HG03159 (cell line): ENCODE measurements at regions not wholly inside any gene's neighbourhood (a gene's known extent, or its start where the extent isn't known, plus 50 kb on each side); places are given as distances from the start of the nearest gene placed in this dataset.

Source experiments
- ATAC-seq: cut with Tn5 transposase; IDR thresholded peaks from one replicate; pipeline ENCODE4 v1.9.1; 2021; ENCODE audit warnings: mild to moderate bottlenecking, moderate library complexity; ENCODE audit not compliant: unreplicated experiment

- no peak for ATAC-seq
These were observed 244.5 kb upstream of the KCNMB2 start for GRCh38 chr3:178291574-178292370.

- no peak for ATAC-seq
These were observed 240.8 kb upstream of the KCNMB2 start for GRCh38 chr3:178295292-178295912.

GRCh38 chr3:178297199-178297598, 239.0 kb upstream of the KCNMB2 start:
- ATAC-seq: no peak

- no peak for ATAC-seq
These were observed 238.5 kb upstream of the KCNMB2 start for GRCh38 chr3:178297740-178298139.

GRCh38 chr3:178300441-178300959, 235.7 kb upstream of the KCNMB2 start:
- no peak for ATAC-seq

- no peak for ATAC-seq
These were observed 233.0 kb upstream of the KCNMB2 start for GRCh38 chr3:178302966-178303930.

GRCh38 chr3:178304758-178305467, 231.3 kb upstream of the KCNMB2 start:
- no peak for ATAC-seq

- no peak for ATAC-seq
These were observed 229.7 kb upstream of the KCNMB2 start for GRCh38 chr3:178306432-178307115.

GRCh38 chr3:178308771-178309170, 227.5 kb upstream of the KCNMB2 start:
- no peak for ATAC-seq

- no peak for ATAC-seq
These were observed 225.3 kb upstream of the KCNMB2 start for GRCh38 chr3:178310949-178311348.

- no peak for ATAC-seq
These were observed 222.5 kb upstream of the KCNMB2 start for GRCh38 chr3:178313716-178314115.

GRCh38 chr3:178318340-178318739, 217.9 kb upstream of the KCNMB2 start:
- ATAC-seq: no peak

GRCh38 chr3:178318941-178319816, 217.1 kb upstream of the KCNMB2 start:
- no peak for ATAC-seq

- no peak for ATAC-seq
These were observed 215.5 kb upstream of the KCNMB2 start for GRCh38 chr3:178320456-178321351.

- no peak for ATAC-seq
These were observed 211.9 kb upstream of the KCNMB2 start for GRCh38 chr3:178324356-178324755.

GRCh38 chr3:178325330-178325729, 210.9 kb upstream of the KCNMB2 start:
- ATAC-seq: no peak

GRCh38 chr3:178329936-178330335, 206.3 kb upstream of the KCNMB2 start:
- ATAC-seq: no peak

- no peak for ATAC-seq
These were observed 202.0 kb upstream of the KCNMB2 start for GRCh38 chr3:178334239-178334638.
